Thoracic aorta (tissue), 2 donors: ENCODE measurements at regions not wholly inside any gene's neighbourhood (a gene's known extent, or its start where the extent isn't known, plus 50 kb on each side); places are given as distances from the start of the nearest gene placed in this dataset.

Source experiments
- ATAC-seq: fragments of 150-250 bp; one replicate; pipeline ENCODE4 v1.8.0; 2017; ENCODE audit warnings: low read depth; ENCODE audit not compliant: insufficient number of reproducible peaks, low FRiP score
- DNase-seq: peaks from one replicate; pipeline ENCODE4 v3.0.0-alpha.2; 2020; ENCODE audit warnings: low spot score
- H3K27ac ChIP-seq, 2 donors: fragments of 200-600 bp; sonication (generic); 1 replicate in 1 of 2; 2 replicates in 1 of 2; pipeline ENCODE4 v1.5.1; 2016; ENCODE audit warnings: mild to moderate bottlenecking in 2 of 2, moderate library complexity in 2 of 2
- H3K27me3 ChIP-seq: fragments of 200-600 bp; sonication (generic); replicated peaks from 2 replicates; pipeline ENCODE4 v1.6.0; 2016; ENCODE audit warnings: mild to moderate bottlenecking; ENCODE audit not compliant: insufficient read depth
- H3K36me3 ChIP-seq: fragments of 200-600 bp; sonication (generic); one replicate; pipeline ENCODE4 v1.5.1; 2016
- H3K4me1 ChIP-seq, 2 donors: fragments of 200-600 bp; sonication (generic); 1 replicate in 1 of 2; 2 replicates in 1 of 2; pipeline versions ENCODE4 v1.5.1 to v1.6.0; 2016; ENCODE audit warnings: low read depth in 2 of 2, mild to moderate bottlenecking in 1 of 2; ENCODE audit not compliant: control insufficient read depth in 1 of 2
- H3K4me3 ChIP-seq: fragments of 200-600 bp; sonication (generic); 2 replicates; pipeline ENCODE4 v1.5.1; 2016; ENCODE audit warnings: mild to moderate bottlenecking
- H3K9me3 ChIP-seq: fragments of 200-600 bp; sonication (generic); 2 replicates; pipeline ENCODE4 v1.5.1; 2016
- TF ChIP-seq, protein P1 (sequence below): fragments of 200-600 bp; sonication (generic); IDR thresholded peaks from one replicate; pipeline ENCODE4 v1.5.1; 2019; ENCODE audit warnings: antibody characterized with exemption

DNA sequence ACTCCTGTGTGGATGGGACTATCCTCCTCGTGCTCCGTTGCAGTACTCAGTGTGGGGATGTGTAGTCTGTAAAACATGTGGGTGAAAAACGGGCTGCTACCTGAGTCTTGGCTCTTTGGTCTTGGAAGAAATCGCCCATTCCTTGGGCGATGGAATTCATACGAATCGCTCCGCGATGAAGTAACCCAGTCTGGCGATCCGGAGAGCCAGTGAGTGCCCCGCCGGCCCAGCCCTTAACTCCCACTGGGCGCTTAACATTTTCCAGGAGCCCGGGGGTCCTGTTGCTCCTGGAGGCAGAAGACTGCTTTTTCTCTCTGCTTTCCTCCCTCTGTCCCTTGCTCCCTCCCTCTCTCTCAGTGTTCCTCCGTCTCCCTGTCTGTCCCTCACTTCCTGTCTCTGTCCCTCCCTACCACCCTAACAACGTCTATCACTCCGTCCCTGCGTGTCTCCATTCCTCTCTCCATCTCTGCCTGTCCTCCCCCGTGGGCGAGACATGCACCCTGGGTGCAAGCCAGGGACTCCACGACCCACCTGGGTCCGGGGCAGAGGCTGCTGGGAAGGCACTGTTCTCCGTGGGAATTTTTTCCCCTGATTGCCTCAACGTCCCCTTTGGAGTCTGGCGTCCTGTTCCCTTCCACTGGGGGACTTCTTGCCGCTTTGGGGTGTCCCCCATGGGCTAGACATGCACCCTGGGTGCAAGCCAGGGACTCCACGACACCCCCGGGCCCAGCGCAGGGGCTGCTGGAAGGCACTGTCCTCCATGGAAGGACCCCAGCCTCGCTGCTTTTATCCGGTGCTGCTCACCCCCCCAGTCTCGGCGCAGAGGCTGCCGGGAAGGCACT is 188.6 kb downstream of the ALG10 start:
- H3K27ac ChIP-seq = no peak overlapping the region
- no peaks in the 10 kb centered on the region for H3K9me3 ChIP-seq
- TF ChIP-seq, protein P1, sequence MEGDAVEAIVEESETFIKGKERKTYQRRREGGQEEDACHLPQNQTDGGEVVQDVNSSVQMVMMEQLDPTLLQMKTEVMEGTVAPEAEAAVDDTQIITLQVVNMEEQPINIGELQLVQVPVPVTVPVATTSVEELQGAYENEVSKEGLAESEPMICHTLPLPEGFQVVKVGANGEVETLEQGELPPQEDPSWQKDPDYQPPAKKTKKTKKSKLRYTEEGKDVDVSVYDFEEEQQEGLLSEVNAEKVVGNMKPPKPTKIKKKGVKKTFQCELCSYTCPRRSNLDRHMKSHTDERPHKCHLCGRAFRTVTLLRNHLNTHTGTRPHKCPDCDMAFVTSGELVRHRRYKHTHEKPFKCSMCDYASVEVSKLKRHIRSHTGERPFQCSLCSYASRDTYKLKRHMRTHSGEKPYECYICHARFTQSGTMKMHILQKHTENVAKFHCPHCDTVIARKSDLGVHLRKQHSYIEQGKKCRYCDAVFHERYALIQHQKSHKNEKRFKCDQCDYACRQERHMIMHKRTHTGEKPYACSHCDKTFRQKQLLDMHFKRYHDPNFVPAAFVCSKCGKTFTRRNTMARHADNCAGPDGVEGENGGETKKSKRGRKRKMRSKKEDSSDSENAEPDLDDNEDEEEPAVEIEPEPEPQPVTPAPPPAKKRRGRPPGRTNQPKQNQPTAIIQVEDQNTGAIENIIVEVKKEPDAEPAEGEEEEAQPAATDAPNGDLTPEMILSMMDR = no peak
- DNase-seq (no peak), ATAC-seq (no peak)
- H3K4me1 ChIP-seq = no peaks in the 10 kb centered on the region
- H3K36me3 ChIP-seq = no peaks in the 10 kb centered on the region
- no peaks in the 10 kb centered on the region for H3K27me3 ChIP-seq
- no peak overlapping the region for H3K4me3 ChIP-seq

DNA sequence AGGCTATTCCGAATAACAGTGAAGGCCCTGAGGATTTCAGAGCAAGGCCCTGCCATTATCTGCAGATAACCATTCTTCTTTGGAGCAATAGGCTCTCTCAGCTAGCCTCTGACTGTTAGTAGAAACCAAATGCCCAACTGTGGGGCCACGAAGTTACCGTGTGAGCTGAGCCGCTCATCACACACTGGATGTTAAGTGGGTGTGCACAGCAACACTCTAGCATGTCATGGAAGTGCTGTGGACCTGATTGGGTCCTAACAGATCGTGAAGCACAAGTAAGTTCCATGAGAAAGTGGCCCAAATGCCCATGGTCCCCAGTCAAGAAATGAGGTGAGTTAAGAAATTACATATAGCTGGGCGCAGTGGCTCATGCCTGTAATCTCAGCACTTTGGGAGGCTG is 190.4 kb downstream of the ALG10 start:
- no peaks in the 10 kb centered on the region for H3K27me3 ChIP-seq
- no peaks in the 10 kb centered on the region for H3K4me1 ChIP-seq
- H3K27ac ChIP-seq = no peak overlapping the region
- ATAC-seq (no peak), DNase-seq (no peak)
- H3K4me3 ChIP-seq = no peak overlapping the region
- no peaks in the 10 kb centered on the region for H3K9me3 ChIP-seq
- TF ChIP-seq, protein P1 = no peak
- H3K36me3 ChIP-seq = no peaks in the 10 kb centered on the region

DNA sequence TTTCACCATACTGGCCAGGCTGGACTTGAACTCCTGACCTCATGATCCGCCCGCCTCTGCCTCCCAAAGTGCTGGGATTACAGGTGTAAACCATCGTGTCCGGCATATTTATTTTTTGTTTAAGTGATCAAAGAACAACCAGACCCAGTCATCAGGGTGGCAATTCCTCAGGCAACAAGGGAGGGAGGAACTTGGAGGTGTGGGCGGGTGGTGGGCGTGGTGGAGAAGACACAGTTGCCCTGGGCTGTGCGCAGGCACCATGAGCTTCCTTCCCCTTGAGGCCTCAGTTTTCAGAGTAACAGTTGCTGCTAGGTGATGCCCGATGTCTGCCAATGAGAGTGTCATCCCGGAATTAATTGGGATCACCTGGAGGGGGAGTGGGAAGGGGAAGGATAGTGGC is 191.7 kb downstream of the ALG10 start:
- TF ChIP-seq, protein P1 = no peak
- Histone ChIP-seq H3K9me3 (no peaks in the 10 kb centered on the region), H3K4me3 (no peak overlapping the region), H3K4me1 (no peaks in the 10 kb centered on the region), H3K27ac (no peak overlapping the region), H3K36me3 (no peaks in the 10 kb centered on the region), H3K27me3 (no peaks in the 10 kb centered on the region)
- ATAC-seq (no peak), DNase-seq (no peak)

DNA sequence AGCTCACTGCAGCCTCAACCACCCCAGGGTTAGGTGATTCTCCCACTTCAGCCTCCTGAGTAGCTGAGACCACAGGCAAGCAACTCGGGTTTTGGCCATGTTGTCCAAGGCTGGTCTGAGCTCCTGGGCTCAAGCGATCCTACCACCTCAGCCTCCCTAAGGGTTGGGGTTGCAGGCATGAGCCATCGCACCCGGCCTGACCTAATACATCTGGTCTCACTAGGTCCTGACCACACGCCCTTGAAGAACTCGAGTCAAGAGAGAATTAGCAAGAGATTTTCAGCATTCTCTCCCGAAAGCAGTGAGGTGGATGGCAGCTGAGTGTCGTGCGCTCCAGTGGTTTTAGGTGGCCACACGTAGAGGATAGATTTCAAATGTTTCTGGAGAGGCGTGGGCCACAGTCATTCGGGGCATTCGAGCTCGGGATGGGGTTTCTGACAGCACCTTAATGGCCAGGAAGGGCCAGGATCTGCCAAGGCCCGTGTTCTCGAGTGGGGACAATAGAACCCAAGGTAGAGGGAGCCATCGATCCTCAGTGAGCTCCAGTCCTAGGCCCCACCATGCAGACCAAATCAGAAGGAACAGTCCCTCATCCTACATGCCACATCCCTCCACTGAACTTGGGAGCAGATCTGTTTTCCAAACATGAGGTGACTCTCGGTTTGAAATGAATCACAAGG is 193.1 kb downstream of the ALG10 start:
- no peak for DNase-seq
- no peak overlapping the region for H3K4me3 ChIP-seq
- TF ChIP-seq, protein P1 = no peak
- H3K27me3 ChIP-seq = no peaks in the 10 kb centered on the region
- no peaks in the 10 kb centered on the region for H3K9me3 ChIP-seq
- ATAC-seq = no peak
- H3K36me3 ChIP-seq = no peaks in the 10 kb centered on the region
- H3K4me1 ChIP-seq = no peaks in the 10 kb centered on the region
- H3K27ac ChIP-seq = no peak overlapping the region

DNA sequence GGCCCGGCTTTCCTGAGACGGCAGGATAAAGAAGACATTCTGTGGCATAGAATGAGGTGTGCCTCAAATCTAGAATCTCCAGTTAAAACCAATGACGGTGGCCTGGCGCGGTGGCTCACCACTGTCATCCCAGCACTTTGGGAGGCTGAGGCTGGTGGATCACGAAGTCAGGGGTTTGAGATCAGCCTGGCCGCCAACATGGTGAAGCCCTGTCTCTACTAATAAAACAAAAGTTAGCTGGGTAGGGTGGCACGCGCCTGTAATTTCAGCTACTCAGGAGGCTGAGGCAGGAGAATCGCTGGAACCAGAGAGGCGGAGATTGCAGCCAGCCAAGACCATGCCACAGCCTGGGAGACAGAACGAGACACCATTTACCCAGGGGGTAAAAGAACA is 193.6 kb downstream of the ALG10 start:
- Histone ChIP-seq H3K36me3 (no peaks in the 10 kb centered on the region), H3K4me3 (no peak overlapping the region), H3K4me1 (no peaks in the 10 kb centered on the region), H3K27me3 (no peaks in the 10 kb centered on the region), H3K9me3 (no peaks in the 10 kb centered on the region), H3K27ac (no peak overlapping the region)
- DNase-seq (no peak), ATAC-seq (no peak)
- TF ChIP-seq, protein P1 = no peak
